ENCODE measurements at regions not wholly inside any gene's neighbourhood (a gene's known extent, or its start where the extent isn't known, plus 50 kb on each side); places are given as distances from the start of the nearest gene placed in this dataset.

GRCh38 chr2:228878138-228878537 lies 392.9 kb downstream of the PID1 start:
- Mint-ChIP-seq H3K9me3 (peaks cover 6% of the 10 kb centered on the region), H3K4me1 (ENCODE audit: low read depth) (no peaks in the 10 kb centered on the region), H3K36me3 (ENCODE audit: low read depth) (no peaks in the 10 kb centered on the region), H3K4me3 (no peak overlapping the region), H3K27me3 (ENCODE audit: insufficient read depth) (no peaks in the 10 kb centered on the region), H3K27ac (no peak overlapping the region)
- intact Hi-C loops (cut with micrococcal nuclease), result no loop called here
- DNase-seq (ENCODE audit: low spot score), result no peak

GRCh38 chr2:228876276-228876675 lies 394.8 kb downstream of the PID1 start:
- H3K4me1 Mint-ChIP-seq (ENCODE audit: low read depth), result no peaks in the 10 kb centered on the region
- intact Hi-C loops (cut with micrococcal nuclease), result no loop called here
- H3K9me3 Mint-ChIP-seq, result peaks cover 6% of the 10 kb centered on the region
- H3K4me3 Mint-ChIP-seq, result no peak overlapping the region
- no peak overlapping the region for H3K27ac Mint-ChIP-seq
- no peaks in the 10 kb centered on the region for H3K36me3 Mint-ChIP-seq (ENCODE audit: low read depth)
- H3K27me3 Mint-ChIP-seq (ENCODE audit: insufficient read depth), result no peaks in the 10 kb centered on the region
- DNase-seq (ENCODE audit: low spot score), result no peak

GRCh38 chr2:228875152-228875900 lies 395.8 kb downstream of the PID1 start:
- Mint-ChIP-seq H3K4me3 (no peak overlapping the region), H3K27me3 (ENCODE audit: insufficient read depth) (no peaks in the 10 kb centered on the region), H3K4me1 (ENCODE audit: low read depth) (no peaks in the 10 kb centered on the region), H3K36me3 (ENCODE audit: low read depth) (no peaks in the 10 kb centered on the region), H3K9me3 (peaks cover 6% of the 10 kb centered on the region), H3K27ac (no peak overlapping the region)
- DNase-seq (ENCODE audit: low spot score), result no peak
- intact Hi-C loops (cut with micrococcal nuclease), result no loop called here

- Mint-ChIP-seq H3K9me3 (peaks cover 7% of the 10 kb centered on the region), H3K27me3 (ENCODE audit: insufficient read depth) (no peaks in the 10 kb centered on the region), H3K4me1 (ENCODE audit: low read depth) (no peaks in the 10 kb centered on the region)
Observed at GRCh38 chr2:228871012-228871411, 400.1 kb downstream of the PID1 start.

GRCh38 chr2:228869636-228870264 lies 401.3 kb downstream of the PID1 start:
- intact Hi-C loops (cut with micrococcal nuclease), result no loop called here
- DNase-seq (ENCODE audit: low spot score), result no peak
- no peak overlapping the region for H3K4me3 Mint-ChIP-seq
- H3K27me3 Mint-ChIP-seq (ENCODE audit: insufficient read depth), result no peaks in the 10 kb centered on the region
- peaks cover 7% of the 10 kb centered on the region for H3K9me3 Mint-ChIP-seq
- H3K4me1 Mint-ChIP-seq (ENCODE audit: low read depth), result no peaks in the 10 kb centered on the region
- H3K27ac Mint-ChIP-seq, result peak overlapping the region; percentile 23
- no peaks in the 10 kb centered on the region for H3K36me3 Mint-ChIP-seq (ENCODE audit: low read depth)

More at GRCh38 chr2:228871012-228871411, 400.1 kb downstream of the PID1 start:
- no peaks in the 10 kb centered on the region for H3K36me3 Mint-ChIP-seq (ENCODE audit: low read depth)
- no peak overlapping the region for H3K4me3 Mint-ChIP-seq
- DNase-seq (ENCODE audit: low spot score), result no peak
- no peak overlapping the region for H3K27ac Mint-ChIP-seq
- intact Hi-C loops (cut with micrococcal nuclease), result no loop called here

- Mint-ChIP-seq H3K27me3 (ENCODE audit: insufficient read depth) (no peaks in the 10 kb centered on the region), H3K4me1 (ENCODE audit: low read depth) (no peaks in the 10 kb centered on the region), H3K9me3 (peaks cover 7% of the 10 kb centered on the region), H3K27ac (no peak overlapping the region), H3K36me3 (ENCODE audit: low read depth) (no peaks in the 10 kb centered on the region), H3K4me3 (no peak overlapping the region)
- intact Hi-C loops (cut with micrococcal nuclease), result no loop called here
- DNase-seq (ENCODE audit: low spot score), result no peak
Observed at GRCh38 chr2:228867406-228867805, 403.7 kb downstream of the PID1 start.

GRCh38 chr2:228866781-228867180 lies 404.3 kb downstream of the PID1 start:
- intact Hi-C loops (cut with micrococcal nuclease), result no loop called here
- Mint-ChIP-seq H3K27ac (no peak overlapping the region), H3K9me3 (peaks cover 7% of the 10 kb centered on the region), H3K4me1 (ENCODE audit: low read depth) (no peaks in the 10 kb centered on the region), H3K4me3 (no peak overlapping the region), H3K27me3 (ENCODE audit: insufficient read depth) (no peaks in the 10 kb centered on the region), H3K36me3 (ENCODE audit: low read depth) (no peaks in the 10 kb centered on the region)
- no peak for DNase-seq (ENCODE audit: low spot score)

- intact Hi-C loops (cut with micrococcal nuclease), result no loop called here
- H3K27ac Mint-ChIP-seq, result no peak overlapping the region
- no peak for DNase-seq (ENCODE audit: low spot score)
- no peaks in the 10 kb centered on the region for H3K4me1 Mint-ChIP-seq (ENCODE audit: low read depth)
- no peaks in the 10 kb centered on the region for H3K36me3 Mint-ChIP-seq (ENCODE audit: low read depth)
- no peak overlapping the region for H3K4me3 Mint-ChIP-seq
- no peaks in the 10 kb centered on the region for H3K27me3 Mint-ChIP-seq (ENCODE audit: insufficient read depth)
- peaks cover 7% of the 10 kb centered on the region for H3K9me3 Mint-ChIP-seq
Observed at GRCh38 chr2:228866044-228866443, 405.0 kb downstream of the PID1 start.

- Mint-ChIP-seq H3K4me3 (no peak overlapping the region), H3K9me3 (peaks cover 7% of the 10 kb centered on the region), H3K4me1 (ENCODE audit: low read depth) (no peaks in the 10 kb centered on the region), H3K27ac (no peak overlapping the region), H3K27me3 (ENCODE audit: insufficient read depth) (no peaks in the 10 kb centered on the region), H3K36me3 (ENCODE audit: low read depth) (no peaks in the 10 kb centered on the region)
- no peak for DNase-seq (ENCODE audit: low spot score)
- intact Hi-C loops (cut with micrococcal nuclease), result no loop called here
Observed at GRCh38 chr2:228864131-228864530, 407.0 kb downstream of the PID1 start.

- Mint-ChIP-seq H3K36me3 (ENCODE audit: low read depth) (no peaks in the 10 kb centered on the region), H3K27ac (no peak overlapping the region), H3K4me3 (no peak overlapping the region), H3K9me3 (peaks cover 3% of the 10 kb centered on the region), H3K4me1 (ENCODE audit: low read depth) (no peaks in the 10 kb centered on the region), H3K27me3 (ENCODE audit: insufficient read depth) (no peaks in the 10 kb centered on the region)
- DNase-seq (ENCODE audit: low spot score), result no peak
- intact Hi-C loops (cut with micrococcal nuclease), result no loop called here
Observed at GRCh38 chr2:228860601-228861285, 410.3 kb downstream of the PID1 start.

GRCh38 chr2:228853151-228853550 lies 417.9 kb downstream of the PID1 start:
- no peak overlapping the region for H3K4me3 Mint-ChIP-seq
- no peaks in the 10 kb centered on the region for H3K27me3 Mint-ChIP-seq (ENCODE audit: insufficient read depth)
- H3K36me3 Mint-ChIP-seq (ENCODE audit: low read depth), result no peaks in the 10 kb centered on the region
- DNase-seq (ENCODE audit: low spot score), result no peak
- intact Hi-C loops (cut with micrococcal nuclease), result no loop called here
- no peak overlapping the region for H3K27ac Mint-ChIP-seq
- H3K4me1 Mint-ChIP-seq (ENCODE audit: low read depth), result no peaks in the 10 kb centered on the region
- peaks cover 2% of the 10 kb centered on the region for H3K9me3 Mint-ChIP-seq

GRCh38 chr2:228848638-228849037 lies 422.4 kb downstream of the PID1 start:
- intact Hi-C loops (cut with micrococcal nuclease), result no loop called here
- H3K27ac Mint-ChIP-seq, result no peak overlapping the region
- H3K4me1 Mint-ChIP-seq (ENCODE audit: low read depth), result no peaks in the 10 kb centered on the region
- DNase-seq (ENCODE audit: low spot score), result no peak
- no peak overlapping the region for H3K4me3 Mint-ChIP-seq
- peaks cover 3% of the 10 kb centered on the region for H3K9me3 Mint-ChIP-seq
- no peaks in the 10 kb centered on the region for H3K36me3 Mint-ChIP-seq (ENCODE audit: low read depth)
- H3K27me3 Mint-ChIP-seq (ENCODE audit: insufficient read depth), result no peaks in the 10 kb centered on the region

- intact Hi-C loops (cut with micrococcal nuclease), result no loop called here
- H3K36me3 Mint-ChIP-seq (ENCODE audit: low read depth), result no peaks in the 10 kb centered on the region
- H3K27me3 Mint-ChIP-seq (ENCODE audit: insufficient read depth), result no peaks in the 10 kb centered on the region
Observed at GRCh38 chr2:228847684-228848083, 423.4 kb downstream of the PID1 start.

More at GRCh38 chr2:228847684-228848083, 423.4 kb downstream of the PID1 start:
- H3K4me1 Mint-ChIP-seq (ENCODE audit: low read depth), result no peaks in the 10 kb centered on the region
- DNase-seq (ENCODE audit: low spot score), result no peak
- H3K27ac Mint-ChIP-seq, result no peak overlapping the region
- no peak overlapping the region for H3K4me3 Mint-ChIP-seq
- peaks cover 3% of the 10 kb centered on the region for H3K9me3 Mint-ChIP-seq
